GM18907 (cell line): ENCODE measurements at regions not wholly inside any gene's neighbourhood (a gene's known extent, or its start where the extent isn't known, plus 50 kb on each side); places are given as distances from the start of the nearest gene placed in this dataset.
"Not testable (repeated sequence)": the region's sequence is repeated elsewhere in the genome, so short reads cannot be mapped to it uniquely, and the experiment has no call there.

Source experiments
- ATAC-seq: cut with Tn5 transposase; IDR thresholded peaks from one replicate; pipeline ENCODE4 v1.9.1; 2021; ENCODE audit warnings: mild to moderate bottlenecking, moderate library complexity; ENCODE audit not compliant: unreplicated experiment

DNA sequence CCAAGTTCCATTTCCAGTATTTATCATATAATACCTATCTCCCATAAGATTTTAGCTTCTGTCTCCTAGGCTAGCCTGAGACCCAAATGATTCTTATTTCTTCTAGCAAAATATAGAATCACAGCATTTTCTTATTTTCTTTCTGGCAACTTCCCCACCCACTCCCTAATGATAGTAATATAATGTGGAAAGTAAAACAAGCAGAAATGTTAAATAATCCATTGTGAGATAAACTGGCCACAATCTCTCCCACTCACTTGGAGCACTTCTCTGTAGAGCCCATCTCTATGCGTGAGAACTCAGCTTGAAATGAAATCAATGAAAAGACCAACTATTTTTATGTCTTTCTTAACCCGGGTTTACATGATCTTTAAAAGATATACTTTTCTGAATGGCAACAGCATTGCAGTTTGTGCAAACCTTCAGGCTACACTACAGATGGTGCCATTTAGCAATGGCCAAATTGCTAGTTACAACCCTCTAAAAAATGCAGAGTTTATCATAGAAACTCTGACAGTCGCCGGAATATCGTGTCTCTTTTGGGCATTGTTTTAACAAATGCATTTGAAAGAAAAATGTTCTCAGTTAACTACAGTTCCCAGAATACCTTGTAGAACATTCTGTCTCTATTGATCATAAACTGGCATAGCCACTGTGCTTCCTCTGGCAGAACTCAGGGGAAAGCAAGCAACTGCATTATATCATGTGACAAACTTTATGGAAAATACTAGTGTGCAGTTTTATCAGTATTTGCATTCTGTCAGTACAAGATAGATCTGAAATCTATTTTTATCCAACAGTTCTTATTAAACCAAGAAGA lies 1407.4 kb upstream of the ZEB2 start:
- no peak for ATAC-seq

DNA sequence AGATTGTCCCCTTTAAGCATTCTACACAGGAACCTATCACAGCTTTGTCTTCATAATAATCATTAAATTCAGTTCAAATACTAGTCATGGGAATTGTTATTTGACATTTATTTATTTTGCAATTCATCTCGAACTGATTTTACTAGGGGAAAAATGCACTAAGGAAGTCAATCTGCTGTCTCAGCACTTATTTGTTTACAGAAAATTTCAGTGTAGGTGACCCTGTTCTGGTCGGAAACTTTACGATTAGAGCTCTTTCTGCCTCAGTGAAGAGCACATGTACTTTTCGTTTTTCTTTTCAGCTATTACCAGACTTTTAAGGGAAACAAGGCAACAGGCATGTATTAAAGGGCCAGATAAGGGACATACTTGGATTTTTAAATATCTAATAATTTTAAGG lies 1405.7 kb upstream of the ZEB2 start:
- no peak for ATAC-seq

- no peak for ATAC-seq
Measured at GRCh38 chr2:145919477-145919876, 1399.6 kb upstream of the ZEB2 start.

- no peak for ATAC-seq
Measured at GRCh38 chr2:145918951-145919350, 1399.0 kb upstream of the ZEB2 start.

- ATAC-seq, result no peak
Measured at GRCh38 chr2:145916799-145917198, 1396.9 kb upstream of the ZEB2 start.

GRCh38 chr2:145914716-145915115 lies 1394.8 kb upstream of the ZEB2 start:
- no peak for ATAC-seq

DNA sequence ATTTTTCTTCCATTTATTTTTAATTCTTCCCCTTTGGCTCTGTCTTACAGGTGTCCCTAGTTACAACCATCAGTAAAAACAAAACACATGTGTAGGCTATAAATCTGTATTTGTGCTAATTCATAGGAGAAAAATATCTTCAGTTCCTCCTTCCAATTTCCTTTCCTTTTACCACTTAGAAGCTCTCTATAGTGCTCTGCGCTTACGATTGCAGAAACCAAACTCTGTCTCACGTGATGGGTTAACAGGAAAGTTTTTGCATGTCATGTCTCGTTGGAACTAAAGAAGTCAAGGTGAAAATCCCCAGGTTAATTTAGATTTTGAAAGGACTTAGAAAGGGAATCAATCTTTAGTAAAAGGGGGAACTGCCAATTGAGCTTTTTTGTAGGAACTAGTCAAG lies 1390.5 kb upstream of the ZEB2 start:
- peak; percentile 86 for ATAC-seq

GRCh38 chr2:145909766-145910165 lies 1389.8 kb upstream of the ZEB2 start:
- ATAC-seq, result no peak

DNA sequence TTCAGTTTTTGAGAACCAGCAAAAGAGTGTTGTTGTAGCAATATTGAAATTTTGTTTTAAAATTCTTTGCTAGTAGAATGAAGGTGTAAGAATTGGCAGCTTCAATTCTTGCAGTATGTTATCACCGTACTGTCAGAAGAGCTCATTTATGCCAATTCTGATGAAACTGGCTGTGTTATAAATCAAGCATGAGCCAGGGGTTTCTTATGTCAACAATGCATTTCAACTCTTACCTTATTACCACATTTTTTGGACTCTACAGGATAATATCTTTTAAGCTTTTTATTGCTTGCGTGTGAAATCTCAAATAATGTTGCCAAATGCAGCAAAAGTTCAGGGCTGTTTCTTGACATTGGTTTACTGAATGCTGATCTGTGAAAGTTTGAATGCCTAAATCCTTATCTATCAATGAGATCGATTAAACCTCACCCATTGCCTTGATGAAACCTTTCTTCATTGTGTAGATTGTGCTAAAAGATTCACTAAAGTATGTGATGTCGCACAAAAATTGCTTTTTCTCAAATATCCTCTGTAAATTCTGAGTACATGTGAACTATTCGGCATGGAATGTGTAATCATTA lies 1389.3 kb upstream of the ZEB2 start:
- no peak for ATAC-seq

DNA sequence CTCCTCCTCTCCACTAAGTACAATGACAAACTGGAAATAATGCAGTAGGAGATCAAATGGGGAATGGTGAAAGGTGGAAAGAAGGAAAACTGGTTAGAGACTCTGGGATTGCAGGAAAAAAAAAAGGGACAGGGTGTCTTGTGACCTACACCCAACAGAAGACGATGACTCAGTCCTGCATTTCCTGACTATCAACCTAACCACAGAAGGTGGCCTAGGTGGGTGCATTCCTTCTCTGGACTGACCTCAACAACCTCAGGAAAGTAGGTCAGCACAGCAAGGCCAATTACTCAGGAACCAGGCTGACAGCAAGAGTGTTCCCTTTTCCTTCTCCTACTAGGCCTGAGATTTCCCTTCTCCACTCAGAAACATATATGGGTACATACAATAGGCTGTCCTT lies 1386.4 kb upstream of the ZEB2 start:
- ATAC-seq, result no peak

GRCh38 chr2:145905371-145905770 lies 1385.5 kb upstream of the ZEB2 start:
- ATAC-seq, result no peak

DNA sequence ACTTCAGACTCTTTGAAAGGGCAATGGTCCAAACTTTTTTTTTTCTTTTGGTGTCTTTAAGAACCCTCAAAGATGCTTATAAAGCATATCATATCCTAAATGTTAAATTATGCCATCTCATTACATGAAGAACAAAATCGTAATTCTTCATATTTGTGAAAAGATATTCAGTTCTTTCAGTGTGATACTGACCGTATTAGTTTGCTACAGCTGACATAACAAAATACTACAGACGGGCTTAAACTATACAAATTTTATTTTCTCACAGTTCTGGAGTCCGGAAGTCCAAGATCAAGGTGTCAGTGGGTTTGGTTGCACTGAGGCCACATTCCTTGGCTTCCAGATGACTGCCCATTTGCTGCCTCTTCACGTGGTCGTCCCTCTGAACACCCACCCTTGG lies 1377.2 kb upstream of the ZEB2 start:
- no peak for ATAC-seq

DNA sequence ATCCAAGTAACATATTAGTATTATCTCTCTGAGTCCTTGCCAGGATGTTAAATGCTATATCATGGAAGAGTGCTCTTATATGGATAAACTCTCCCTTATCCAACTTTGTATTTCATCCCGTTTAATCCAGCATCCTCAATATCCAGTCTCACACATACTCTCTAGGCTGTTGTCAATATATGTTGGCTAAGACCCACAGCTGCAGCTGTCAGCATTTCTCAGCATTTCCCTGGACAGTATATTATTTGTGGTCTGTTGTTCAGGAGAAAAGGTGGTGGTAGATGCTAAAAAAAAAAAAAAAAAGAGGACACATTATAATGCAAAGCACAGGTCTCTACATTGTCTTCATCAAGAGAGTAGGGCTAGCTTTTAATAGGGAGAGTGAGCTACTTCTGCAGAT lies 1368.0 kb upstream of the ZEB2 start:
- no peak for ATAC-seq

GRCh38 chr2:145880997-145881396 lies 1361.1 kb upstream of the ZEB2 start:
- not testable (repeated sequence) for ATAC-seq

- no peak for ATAC-seq
Measured at GRCh38 chr2:145875016-145875415, 1355.1 kb upstream of the ZEB2 start.

GRCh38 chr2:145874466-145874865 lies 1354.5 kb upstream of the ZEB2 start:
- ATAC-seq, result no peak

DNA sequence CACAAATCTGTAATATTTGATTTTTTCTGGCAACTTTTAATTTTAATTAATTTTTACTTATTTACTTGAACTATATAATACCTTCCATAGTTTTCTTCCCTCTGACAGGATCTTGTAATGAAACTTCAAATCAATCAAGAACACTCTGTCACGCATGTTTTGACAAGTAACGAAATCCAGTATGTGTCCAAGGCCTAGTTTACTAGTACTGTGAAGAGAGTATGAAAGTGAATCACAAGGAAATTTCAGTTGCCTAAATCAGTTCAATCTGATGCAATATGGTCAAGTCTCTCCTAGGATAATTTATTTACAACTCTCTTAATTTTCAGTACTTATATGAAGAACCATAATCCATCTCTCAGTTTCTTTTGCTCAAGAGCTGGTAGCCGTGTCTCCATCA lies 1344.6 kb upstream of the ZEB2 start:
- ATAC-seq, result no peak

DNA sequence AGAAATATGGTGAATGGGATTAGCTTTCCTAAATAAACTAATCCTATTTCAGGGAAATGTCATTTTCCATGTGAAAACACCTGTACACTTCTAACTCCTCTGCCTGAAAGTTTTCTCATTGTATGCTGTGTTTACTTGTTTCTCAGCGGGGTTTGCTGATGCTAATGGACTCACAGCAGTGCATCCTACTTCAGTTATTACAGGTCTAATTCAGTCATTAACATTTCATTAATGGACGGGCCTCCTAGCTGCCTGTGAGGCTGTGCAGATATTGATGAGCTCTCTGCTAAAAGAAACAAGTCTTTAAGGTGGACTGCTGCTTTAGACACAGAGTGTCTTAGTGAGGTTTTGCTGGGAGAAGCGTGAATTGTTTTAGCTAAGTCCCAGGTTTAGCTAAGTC lies 1342.0 kb upstream of the ZEB2 start:
- ATAC-seq, result no peak

DNA sequence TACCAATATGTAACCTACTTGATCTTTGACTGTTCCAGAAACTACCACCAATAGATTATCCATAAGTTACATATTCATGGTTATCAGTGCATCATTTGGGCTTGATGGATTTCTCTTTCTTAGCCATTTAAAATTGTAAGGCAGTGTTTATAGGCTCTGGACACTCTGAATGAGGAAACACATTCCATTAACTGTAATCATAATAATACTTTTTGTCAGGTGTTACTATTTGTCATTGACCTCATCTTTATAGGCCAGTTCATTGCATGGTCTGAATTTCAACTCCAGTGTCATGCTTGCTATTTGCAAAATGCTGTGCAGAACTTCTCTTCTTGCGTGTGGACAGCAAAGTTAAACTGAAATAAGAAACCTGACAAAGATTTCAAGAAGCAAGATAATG lies 1340.2 kb upstream of the ZEB2 start:
- no peak for ATAC-seq

GRCh38 chr2:145855142-145855541 lies 1335.2 kb upstream of the ZEB2 start:
- no peak for ATAC-seq

DNA sequence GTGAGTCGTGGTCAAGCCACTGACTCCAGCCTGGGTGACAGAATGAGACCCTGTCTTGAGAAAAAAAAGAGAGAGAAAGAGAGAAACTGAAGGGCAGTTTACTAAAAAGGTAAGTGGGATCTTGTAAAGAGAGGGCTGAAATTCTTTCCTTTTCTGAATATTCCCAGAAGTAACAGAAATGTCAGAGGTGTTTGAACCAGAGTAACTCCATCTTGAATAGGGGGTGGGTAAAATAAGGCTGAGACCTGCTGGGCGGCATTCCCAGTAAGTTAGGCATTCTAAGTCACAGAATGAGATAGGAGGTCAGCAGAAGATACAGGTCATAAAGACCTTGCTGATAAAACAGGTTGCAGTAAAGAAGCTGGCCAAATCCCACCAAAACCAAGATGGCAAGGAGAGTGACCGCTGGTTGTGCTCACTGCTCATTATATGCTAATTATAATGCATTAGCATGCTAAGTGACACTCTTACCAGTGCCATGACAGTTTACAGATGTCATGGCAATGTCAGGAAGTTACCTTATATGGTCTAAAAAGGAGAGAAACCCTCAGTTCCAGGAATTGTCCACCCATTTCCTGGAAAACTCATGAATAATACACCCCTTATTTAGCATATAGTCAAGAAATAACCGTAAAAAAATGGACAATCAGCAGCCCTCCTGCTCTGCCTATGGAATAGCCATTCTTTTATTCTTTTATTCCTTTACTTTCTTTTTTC lies 1334.3 kb upstream of the ZEB2 start:
- ATAC-seq, result no peak

DNA sequence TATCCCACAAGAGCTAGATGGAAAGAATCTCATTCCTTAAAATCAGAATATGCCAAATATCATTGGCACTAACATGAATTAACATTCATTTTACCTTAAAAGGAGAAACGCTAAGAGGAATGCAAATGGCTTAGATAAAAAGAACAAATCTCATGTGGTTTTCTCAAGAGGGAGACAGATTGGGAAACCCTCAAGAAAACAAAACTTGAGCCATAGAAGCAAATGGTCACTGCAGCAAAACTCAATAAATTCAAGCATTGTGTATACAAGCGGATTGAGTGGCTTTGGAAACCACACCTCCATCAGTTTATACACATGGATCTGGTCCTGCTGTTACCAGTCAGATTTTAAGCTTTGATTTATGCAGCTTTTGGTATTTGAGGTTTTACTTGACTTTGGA lies 1331.8 kb upstream of the ZEB2 start:
- no peak for ATAC-seq
